ENCODE measurements at regions not wholly inside any gene's neighbourhood (a gene's known extent, or its start where the extent isn't known, plus 50 kb on each side); places are given as distances from the start of the nearest gene placed in this dataset.
"Not testable (repeated sequence)": the region's sequence is repeated elsewhere in the genome, so short reads cannot be mapped to it uniquely, and the experiment has no call there.

- H3K4me1 ChIP-seq, result peaks cover 0 to 49% of the 10 kb centered on the region in 2 donors
- no peak overlapping the region for H3K4me3 ChIP-seq
- TF ChIP-seq CTCF (IDR thresholded peaks at IDR 0.05), result no peak
- H3K36me3 ChIP-seq, result no peaks in the 10 kb centered on the region
- DNase-seq (ENCODE audit: low spot score), result no peak
- H3K27ac ChIP-seq, result no peak overlapping the region
- H3K9me3 ChIP-seq, result no peaks in the 10 kb centered on the region
- no peaks in the 10 kb centered on the region for H3K27me3 ChIP-seq
These were observed 156.0 kb downstream of the LY86 start for GRCh38 chr6:6744551-6744950.

GRCh38 chr6:6745637-6746332 is 157.3 kb downstream of the LY86 start:
- not testable (repeated sequence) for H3K27me3 ChIP-seq; H3K36me3 ChIP-seq; DNase-seq (ENCODE audit: low spot score); H3K9me3 ChIP-seq; H3K4me3 ChIP-seq
- H3K4me1 ChIP-seq, result peaks cover 0 to 47% of the 10 kb centered on the region in 2 donors
- H3K27ac ChIP-seq, result peak overlapping the region; percentile 84 to 91

- Histone ChIP-seq H3K4me1 (peaks cover 0 to 50% of the 10 kb centered on the region in 2 donors), H3K9me3 (no peaks in the 10 kb centered on the region), H3K36me3 (no peaks in the 10 kb centered on the region), H3K27ac (peak overlapping the region; percentile 84 to 91), H3K4me3 (no peak overlapping the region), H3K27me3 (no peaks in the 10 kb centered on the region)
- no peak for TF ChIP-seq CTCF (IDR thresholded peaks at IDR 0.05)
- no peak for DNase-seq (ENCODE audit: low spot score)
These were observed 157.9 kb downstream of the LY86 start for GRCh38 chr6:6746333-6746969.

- peak overlapping the region; percentile 84 to 91 for H3K27ac ChIP-seq
- no peak for DNase-seq (ENCODE audit: low spot score)
- no peak overlapping the region for H3K4me3 ChIP-seq
- TF ChIP-seq CTCF (IDR thresholded peaks at IDR 0.05), result no peak
- H3K9me3 ChIP-seq, result no peaks in the 10 kb centered on the region
- no peaks in the 10 kb centered on the region for H3K36me3 ChIP-seq
- H3K27me3 ChIP-seq, result no peaks in the 10 kb centered on the region
- peaks cover 0 to 55% of the 10 kb centered on the region in 2 donors for H3K4me1 ChIP-seq
These were observed 158.4 kb downstream of the LY86 start for GRCh38 chr6:6746970-6747338.

- Histone ChIP-seq H3K9me3 (no peaks in the 10 kb centered on the region), H3K4me3 (no peak overlapping the region), H3K4me1 (peaks cover 0 to 59% of the 10 kb centered on the region in 2 donors), H3K36me3 (no peaks in the 10 kb centered on the region), H3K27ac (peak overlapping the region; percentile 84 to 91), H3K27me3 (no peaks in the 10 kb centered on the region)
- DNase-seq (ENCODE audit: low spot score), result no peak
- no peak for TF ChIP-seq CTCF (IDR thresholded peaks at IDR 0.05)
These were observed 158.9 kb downstream of the LY86 start for GRCh38 chr6:6747371-6747770.

- no peaks in the 10 kb centered on the region for H3K9me3 ChIP-seq
- peak overlapping the region; percentile 84 to 91 for H3K27ac ChIP-seq
- no peaks in the 10 kb centered on the region for H3K36me3 ChIP-seq
- no peaks in the 10 kb centered on the region for H3K27me3 ChIP-seq
- no peak for DNase-seq (ENCODE audit: low spot score)
- H3K4me3 ChIP-seq, result no peak overlapping the region
- no peak for TF ChIP-seq CTCF (IDR thresholded peaks at IDR 0.05)
- peaks cover 0 to 59% of the 10 kb centered on the region in 2 donors for H3K4me1 ChIP-seq
These were observed 159.5 kb downstream of the LY86 start for GRCh38 chr6:6748001-6748400.

Measured in right atrium auricular region (tissue), 2 donors.